Liver (tissue), 8 donors: ENCODE measurements at regions not wholly inside any gene's neighbourhood (a gene's known extent, or its start where the extent isn't known, plus 50 kb on each side); places are given as distances from the start of the nearest gene placed in this dataset.

Source experiments
- DNase-seq: peaks from one replicate; pipeline ENCODE4 v3.0.0-alpha.2; 2017; ENCODE audit warnings: low spot score
- H3K27ac ChIP-seq, 2 donors: one replicate each; pipeline ENCODE4 v1.7.0; 2013; ENCODE audit warnings: inconsistent platforms in 2 of 2, low read length in 2 of 2, control low read depth in 1 of 2, low read depth in 1 of 2, mild to moderate bottlenecking in 1 of 2
- H3K27me3 ChIP-seq, 4 donors: one replicate each; pipeline versions ENCODE4 v1.6.1 to v1.7.0; 2013; ENCODE audit warnings: low read length in 3 of 4, inconsistent platforms in 1 of 4, mild to moderate bottlenecking in 1 of 4, moderate library complexity in 1 of 4; ENCODE audit not compliant: control insufficient read depth in 4 of 4, insufficient read depth in 4 of 4
- H3K36me3 ChIP-seq, 4 donors: one replicate each; pipeline versions ENCODE4 v1.6.1 to v1.7.0; 2013; ENCODE audit warnings: low read length in 3 of 4, mild to moderate bottlenecking in 3 of 4, low read depth in 1 of 4, moderate library complexity in 1 of 4; ENCODE audit not compliant: control insufficient read depth in 4 of 4, insufficient read depth in 3 of 4
- H3K4me1 ChIP-seq, 4 donors: one replicate each; pipeline versions ENCODE4 v1.6.1 to v1.7.0; 2013; ENCODE audit warnings: low read length in 3 of 4, mild to moderate bottlenecking in 3 of 4, moderate library complexity in 1 of 4; ENCODE audit not compliant: control insufficient read depth in 4 of 4, insufficient read depth in 4 of 4
- H3K4me3 ChIP-seq, 3 donors: one replicate each; pipeline versions ENCODE4 v1.6.1 to v1.7.0; 2013; ENCODE audit warnings: low read length in 3 of 3, control low read depth in 1 of 3, low read depth in 1 of 3, mild to moderate bottlenecking in 1 of 3
- H3K9ac ChIP-seq, 2 donors: one replicate each; pipeline ENCODE4 v1.7.0; 2013; ENCODE audit warnings: low read length in 2 of 2, mild to moderate bottlenecking in 2 of 2, moderate library complexity in 2 of 2, control low read depth in 1 of 2, low read depth in 1 of 2
- H3K9me3 ChIP-seq, 4 donors: one replicate each; pipeline versions ENCODE4 v1.6.1 to v1.7.0; 2013; ENCODE audit warnings: low read length in 3 of 4; ENCODE audit not compliant: control insufficient read depth in 4 of 4
- ATF3 ChIP-seq: IDR thresholded peaks from 2 replicates; pipeline ENCODE4 v1.6.1; 2016; ENCODE audit warnings: antibody characterized with exemption
- CTCF ChIP-seq: fragments of 150-350 bp; IDR thresholded peaks from 2 replicates; pipeline ENCODE4 v1.5.1; 2017; ENCODE audit warnings: improper control_type of control experiment, low read depth, low read length; ENCODE audit not compliant: missing input control
- EGR1 ChIP-seq, 2 donors: IDR thresholded peaks; 2 replicates each; pipeline ENCODE4 v1.6.1; 2016 to 2018; ENCODE audit warnings: antibody characterized with exemption in 2 of 2, low read depth in 2 of 2
- FOXA1 ChIP-seq: IDR thresholded peaks from 2 replicates; pipeline ENCODE4 v1.6.1; 2016; ENCODE audit warnings: antibody characterized with exemption
- FOXA2 ChIP-seq: IDR thresholded peaks from 2 replicates; pipeline ENCODE4 v1.6.1; 2016; ENCODE audit warnings: antibody characterized with exemption
- GABPA ChIP-seq, 2 donors: IDR thresholded peaks in 1 of 2; conservative IDR thresholded peaks in 1 of 2; 2 replicates each; pipeline ENCODE4 v1.6.1; 2016; ENCODE audit warnings: antibody characterized with exemption in 2 of 2, mild to moderate bottlenecking in 1 of 2, moderate library complexity in 1 of 2
- HNF4A ChIP-seq, 2 donors: conservative IDR thresholded peaks; 2 replicates each; pipeline ENCODE4 v1.6.1; 2016; ENCODE audit warnings: antibody characterized with exemption in 2 of 2, mild to moderate bottlenecking in 2 of 2
- HNF4G ChIP-seq: IDR thresholded peaks from 2 replicates; pipeline ENCODE4 v1.6.1; 2016; ENCODE audit warnings: antibody characterized with exemption
- JUND ChIP-seq, 2 donors: IDR thresholded peaks; 2 replicates each; pipeline ENCODE4 v1.6.1; 2016; ENCODE audit warnings: antibody characterized with exemption in 2 of 2
- MAX ChIP-seq: IDR thresholded peaks from 2 replicates; pipeline ENCODE4 v1.6.1; 2016; ENCODE audit warnings: antibody characterized with exemption
- NR2F2 ChIP-seq: IDR thresholded peaks from 2 replicates; pipeline ENCODE4 v1.6.1; 2016; ENCODE audit warnings: antibody characterized with exemption
- RAD21 ChIP-seq, 2 donors: IDR thresholded peaks; 2 replicates each; pipeline ENCODE4 v1.6.1; 2016; ENCODE audit warnings: antibody characterized with exemption in 2 of 2, mild to moderate bottlenecking in 2 of 2
- REST ChIP-seq: IDR thresholded peaks from 2 replicates; pipeline ENCODE4 v1.6.1; 2016; ENCODE audit warnings: antibody characterized with exemption, mild to moderate bottlenecking
- RXRA ChIP-seq, 2 donors: IDR thresholded peaks; 2 replicates each; pipeline ENCODE4 v1.6.1; 2017 to 2018; ENCODE audit warnings: antibody characterized with exemption in 2 of 2, mild to moderate bottlenecking in 1 of 2
- SP1 ChIP-seq: IDR thresholded peaks from 2 replicates; pipeline ENCODE4 v1.6.1; 2018; ENCODE audit warnings: antibody characterized with exemption, mild to moderate bottlenecking
- TAF1 ChIP-seq: conservative IDR thresholded peaks from 2 replicates; pipeline ENCODE4 v1.6.1; 2016; ENCODE audit warnings: antibody characterized with exemption, mild to moderate bottlenecking
- YY1 ChIP-seq: IDR thresholded peaks from 2 replicates; pipeline ENCODE4 v1.6.1; 2016; ENCODE audit warnings: antibody characterized with exemption, mild to moderate bottlenecking
- ZBTB33 ChIP-seq: IDR thresholded peaks from 2 replicates; pipeline ENCODE4 v1.6.1; 2016; ENCODE audit warnings: antibody characterized with exemption
- WGBS: extraction: QIAGEN DNeasy Blood & Tissue Kit; methylation state at CpG from one replicate; pipeline ENCODE4 v1.1.7; 2013; 5-methylcytosine and 5-hydroxymethylcytosine counted together
- donor health status: healthy.
- donor health status: healthy.
- donor health status: healthy.
- donor health status: healthy.
- donor health status: healthy.

GRCh38 chrX:99033226-99033901, 1376.7 kb downstream of the PCDH19 start:
- Histone ChIP-seq H3K9me3 (no peaks in the 10 kb centered on the region), H3K4me1 (peaks cover 2 to 9% (median 5%) of the 10 kb centered on the region in 4 donors), H3K27me3 (no peaks in the 10 kb centered on the region), H3K9ac (peak overlapping the region in 1 of 2 donors; percentile 12), H3K4me3 (no peak overlapping the region), H3K27ac (peak overlapping the region; percentile 23 to 50), H3K36me3 (no peaks in the 10 kb centered on the region)
- WGBS = 40% methylated on average over 1 of the region's 1 CpG
- peak; percentile 44 for TF ChIP-seq REST
- no peak for TF ChIP-seq HNF4G
- TF ChIP-seq SP1 = peak; percentile 81
- peak; percentile 76 for TF ChIP-seq FOXA2
- TF ChIP-seq NR2F2 = no peak
- TF ChIP-seq HNF4A (conservative IDR thresholded peaks at IDR 0.05) = peak; percentile 66 to 68
- peak; percentile 41 for TF ChIP-seq ATF3
- TF ChIP-seq CTCF = no peak
- peak; percentile 54 for TF ChIP-seq ZBTB33
- peak; percentile 34 to 68 for TF ChIP-seq RXRA (IDR thresholded peaks at IDR 0.05)
- TF ChIP-seq EGR1 (IDR thresholded peaks at IDR 0.05; ENCODE audit: low read depth in 2 of 2) = no peak
- TF ChIP-seq TAF1 = no peak
- no peak for TF ChIP-seq GABPA (IDR thresholded peaks at IDR 0.05 in 1 of 2, conservative IDR thresholded peaks at IDR 0.05 in 1 of 2)
- peak; percentile 11 to 35 for TF ChIP-seq RAD21 (IDR thresholded peaks at IDR 0.05)
- TF ChIP-seq YY1 = peak; percentile 38
- peak; percentile 67 for TF ChIP-seq FOXA1
- TF ChIP-seq MAX = peak; percentile 19
- peak; percentile 57 to 58 for TF ChIP-seq JUND (IDR thresholded peaks at IDR 0.05)
- no peak for DNase-seq
